SH-SY5Y (cell line): ENCODE measurements at regions not wholly inside any gene's neighbourhood (a gene's known extent, or its start where the extent isn't known, plus 50 kb on each side); places are given as distances from the start of the nearest gene placed in this dataset.

Source experiments
- GATA2 ChIP-seq: IDR thresholded peaks from 2 replicates; pipeline ENCODE4 v1.6.1; 2011; ENCODE audit warnings: mild to moderate bottlenecking, low read depth, low read length
- GATA3 ChIP-seq: IDR thresholded peaks from 2 replicates; pipeline ENCODE4 v1.6.1; 2011; ENCODE audit warnings: low read depth, mild to moderate bottlenecking, low read length, moderate library complexity

- TF ChIP-seq GATA2 (no peak), GATA3 (no peak)
Observed at GRCh38 chr5:112554101-112554977, 135.3 kb upstream of the EPB41L4A start.
